Osteoblast (primary cell): ENCODE measurements at regions not wholly inside any gene's neighbourhood (a gene's known extent, or its start where the extent isn't known, plus 50 kb on each side); places are given as distances from the start of the nearest gene placed in this dataset.

Source experiments
- DNase-seq: peaks from one replicate; pipeline ENCODE4 v3.0.0; 2011; ENCODE audit warnings: low spot score, mixed read lengths; ENCODE audit not compliant: insufficient read length; ENCODE audit errors: missing footprints
- H2AFZ ChIP-seq: 2 replicates; pipeline ENCODE4 v1.6.0; 2011; ENCODE audit warnings: mild to moderate bottlenecking, low read length
- H3K27ac ChIP-seq: 2 replicates; pipeline ENCODE4 v1.5.1; 2011; ENCODE audit warnings: mild to moderate bottlenecking, low read depth, low read length, moderate library complexity
- H3K27me3 ChIP-seq: 2 replicates; pipeline ENCODE4 v1.6.0; 2012; ENCODE audit warnings: mild to moderate bottlenecking, control low read depth, inconsistent platforms, low read length, moderate library complexity; ENCODE audit not compliant: insufficient read depth
- H3K36me3 ChIP-seq: 2 replicates; pipeline ENCODE4 v1.5.1; 2011; ENCODE audit warnings: mild to moderate bottlenecking, low read length, control low read depth, moderate library complexity; ENCODE audit not compliant: insufficient read depth
- H3K4me1 ChIP-seq: 2 replicates; pipeline ENCODE4 v1.5.1; 2011; ENCODE audit warnings: mild to moderate bottlenecking, low read length, control low read depth, moderate library complexity; ENCODE audit not compliant: insufficient read depth
- H3K4me2 ChIP-seq: 2 replicates; pipeline ENCODE4 v1.6.0; 2011; ENCODE audit warnings: mild to moderate bottlenecking, low read length; ENCODE audit not compliant: insufficient read depth
- H3K4me3 ChIP-seq: fragments of 200-600 bp; sonication (generic); 3 replicates; pipeline ENCODE4 v1.5.1; 2012; ENCODE audit warnings: mild to moderate bottlenecking, low read length, inconsistent platforms; ENCODE audit not compliant: insufficient read depth
- H3K79me2 ChIP-seq: 2 replicates; pipeline ENCODE4 v1.6.0; 2012; ENCODE audit warnings: mild to moderate bottlenecking, low read length, control low read depth, inconsistent platforms; ENCODE audit not compliant: insufficient read depth
- H3K9me3 ChIP-seq: 2 replicates; pipeline ENCODE4 v1.5.1; 2011; ENCODE audit warnings: low read depth, low read length, control low read depth
- H4K20me1 ChIP-seq: 2 replicates; pipeline ENCODE4 v1.6.0; 2012; ENCODE audit warnings: mild to moderate bottlenecking, low read length, control low read depth; ENCODE audit not compliant: insufficient read depth
- TF ChIP-seq, protein P1 (sequence below): IDR thresholded peaks from 2 replicates; pipeline ENCODE4 v1.5.1; 2011; ENCODE audit warnings: mild to moderate bottlenecking, low read depth, low read length, moderate library complexity; ENCODE audit errors: extremely low read depth

DNA sequence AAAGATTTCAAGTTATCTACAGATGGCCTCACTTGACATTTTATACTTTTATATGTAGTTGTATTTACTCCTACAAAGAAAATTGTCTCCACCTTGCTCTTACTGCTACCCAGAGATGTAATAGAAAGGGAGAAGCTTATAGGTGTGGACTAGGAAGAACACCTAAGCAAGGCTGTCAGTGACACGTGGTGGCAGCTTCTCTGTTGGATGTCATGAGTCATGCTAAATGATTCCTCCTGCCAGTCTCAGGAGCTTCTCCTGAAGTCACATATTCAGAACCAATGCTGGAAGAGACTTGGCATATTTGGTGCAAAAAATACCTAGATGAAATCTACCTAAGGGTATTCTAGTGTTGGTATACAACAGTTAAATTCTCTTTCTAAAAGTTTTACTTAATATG, 184.7 kb downstream of the LRRC3B start:
- no peaks in the 10 kb centered on the region for H3K4me1 ChIP-seq
- H3K36me3 ChIP-seq, result no peaks in the 10 kb centered on the region
- no peaks in the 10 kb centered on the region for H3K79me2 ChIP-seq
- no peak overlapping the region for H3K27ac ChIP-seq
- TF ChIP-seq, protein P1, sequence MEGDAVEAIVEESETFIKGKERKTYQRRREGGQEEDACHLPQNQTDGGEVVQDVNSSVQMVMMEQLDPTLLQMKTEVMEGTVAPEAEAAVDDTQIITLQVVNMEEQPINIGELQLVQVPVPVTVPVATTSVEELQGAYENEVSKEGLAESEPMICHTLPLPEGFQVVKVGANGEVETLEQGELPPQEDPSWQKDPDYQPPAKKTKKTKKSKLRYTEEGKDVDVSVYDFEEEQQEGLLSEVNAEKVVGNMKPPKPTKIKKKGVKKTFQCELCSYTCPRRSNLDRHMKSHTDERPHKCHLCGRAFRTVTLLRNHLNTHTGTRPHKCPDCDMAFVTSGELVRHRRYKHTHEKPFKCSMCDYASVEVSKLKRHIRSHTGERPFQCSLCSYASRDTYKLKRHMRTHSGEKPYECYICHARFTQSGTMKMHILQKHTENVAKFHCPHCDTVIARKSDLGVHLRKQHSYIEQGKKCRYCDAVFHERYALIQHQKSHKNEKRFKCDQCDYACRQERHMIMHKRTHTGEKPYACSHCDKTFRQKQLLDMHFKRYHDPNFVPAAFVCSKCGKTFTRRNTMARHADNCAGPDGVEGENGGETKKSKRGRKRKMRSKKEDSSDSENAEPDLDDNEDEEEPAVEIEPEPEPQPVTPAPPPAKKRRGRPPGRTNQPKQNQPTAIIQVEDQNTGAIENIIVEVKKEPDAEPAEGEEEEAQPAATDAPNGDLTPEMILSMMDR, result no peak
- no peak overlapping the region for H2AFZ ChIP-seq
- H3K4me3 ChIP-seq, result no peak overlapping the region
- no peaks in the 10 kb centered on the region for H3K27me3 ChIP-seq
- no peak overlapping the region for H3K4me2 ChIP-seq
- H4K20me1 ChIP-seq, result no peaks in the 10 kb centered on the region
- no peak for DNase-seq
- H3K9me3 ChIP-seq, result no peaks in the 10 kb centered on the region

DNA sequence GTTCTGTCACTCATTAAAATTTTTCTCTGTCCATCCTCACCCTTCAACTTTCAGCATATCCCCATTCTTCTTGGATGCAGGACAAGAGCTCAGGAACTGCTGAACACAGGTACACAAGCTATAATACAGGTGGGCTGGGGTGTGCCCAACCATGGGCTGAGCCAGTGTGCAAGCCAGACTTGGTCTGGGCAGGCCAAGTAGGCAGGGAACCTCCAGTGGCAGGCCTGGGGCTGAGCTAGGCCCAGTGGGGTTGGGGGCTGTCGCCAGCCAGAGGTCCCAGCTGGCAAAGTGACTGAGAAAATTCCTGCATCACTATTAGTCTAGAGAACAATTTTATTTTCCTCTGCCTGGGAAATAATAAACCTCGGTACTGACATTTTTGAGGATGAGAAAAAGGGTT, 202.9 kb downstream of the LRRC3B start:
- Histone ChIP-seq H3K4me2 (no peak overlapping the region), H3K27me3 (no peaks in the 10 kb centered on the region), H2AFZ (no peak overlapping the region), H3K79me2 (no peaks in the 10 kb centered on the region), H3K36me3 (no peaks in the 10 kb centered on the region), H3K27ac (no peak overlapping the region), H3K9me3 (peaks cover 11% of the 10 kb centered on the region), H4K20me1 (no peaks in the 10 kb centered on the region), H3K4me3 (no peak overlapping the region), H3K4me1 (no peaks in the 10 kb centered on the region)
- no peak for DNase-seq
- TF ChIP-seq, protein P1, result no peak

DNA sequence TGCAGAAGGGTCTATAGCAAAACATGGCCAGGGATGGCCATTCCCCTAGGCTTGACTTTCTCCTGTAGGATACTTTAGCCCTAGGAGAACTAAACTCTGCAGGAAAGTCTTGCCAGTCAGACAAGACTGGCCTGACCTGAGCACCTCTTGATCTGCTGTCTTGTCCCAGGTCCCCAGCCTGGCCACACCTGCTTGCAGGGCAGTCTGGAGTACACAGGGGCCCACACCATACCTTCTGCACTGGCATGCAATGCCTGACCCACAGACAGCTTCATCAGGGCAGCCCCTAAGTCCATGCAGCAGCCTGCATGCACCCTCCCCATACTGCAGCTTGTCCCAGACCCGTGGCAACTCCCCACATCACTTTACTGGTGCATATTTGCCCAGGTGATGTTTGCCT, 204.6 kb downstream of the LRRC3B start:
- DNase-seq, result no peak
- Histone ChIP-seq H3K4me1 (no peaks in the 10 kb centered on the region), H3K27ac (no peak overlapping the region), H3K27me3 (no peaks in the 10 kb centered on the region), H3K4me3 (no peak overlapping the region), H3K36me3 (no peaks in the 10 kb centered on the region), H3K4me2 (no peak overlapping the region), H3K79me2 (no peaks in the 10 kb centered on the region), H3K9me3 (peaks cover 9% of the 10 kb centered on the region), H4K20me1 (no peaks in the 10 kb centered on the region), H2AFZ (no peak overlapping the region)
- TF ChIP-seq, protein P1, result no peak

DNA sequence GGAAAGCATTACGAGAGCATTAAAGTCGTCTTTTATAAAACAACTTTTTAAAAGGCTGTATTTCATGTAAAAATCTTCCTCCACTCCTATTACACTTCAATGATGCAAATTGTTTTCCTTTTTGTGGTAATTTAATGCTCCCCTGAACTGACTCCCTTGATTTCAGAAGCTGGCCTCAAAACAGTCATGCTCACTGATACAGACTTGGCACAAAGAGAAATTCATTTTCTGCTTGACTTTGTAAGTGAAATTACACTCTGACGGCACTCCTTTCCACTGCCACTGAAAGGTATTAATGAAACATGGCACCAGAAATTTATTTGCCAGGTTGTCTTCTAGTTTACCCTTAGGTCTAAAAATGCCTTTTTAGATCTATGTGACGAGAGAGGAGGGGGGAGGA, 215.5 kb downstream of the LRRC3B start:
- peaks cover 4% of the 10 kb centered on the region for H3K9me3 ChIP-seq
- TF ChIP-seq, protein P1, result no peak
- no peaks in the 10 kb centered on the region for H3K79me2 ChIP-seq
- DNase-seq, result no peak
- H2AFZ ChIP-seq, result no peak overlapping the region
- H3K4me2 ChIP-seq, result no peak overlapping the region
- H3K4me1 ChIP-seq, result no peaks in the 10 kb centered on the region
- H4K20me1 ChIP-seq, result no peaks in the 10 kb centered on the region
- no peak overlapping the region for H3K27ac ChIP-seq
- no peaks in the 10 kb centered on the region for H3K27me3 ChIP-seq
- no peak overlapping the region for H3K4me3 ChIP-seq
- no peaks in the 10 kb centered on the region for H3K36me3 ChIP-seq
